ENCODE measurements at regions not wholly inside any gene's neighbourhood (a gene's known extent, or its start where the extent isn't known, plus 50 kb on each side); places are given as distances from the start of the nearest gene placed in this dataset.
"Not testable (repeated sequence)": the region's sequence is repeated elsewhere in the genome, so short reads cannot be mapped to it uniquely, and the experiment has no call there.

- no peak for DNase-seq (ENCODE audit: low spot score)
Observed at GRCh38 chr5:174622067-174622466, 102.3 kb upstream of the MSX2 start.

GRCh38 chr5:174623018-174623417, 101.4 kb upstream of the MSX2 start:
- no peak for DNase-seq (ENCODE audit: low spot score)

GRCh38 chr5:174623433-174624019, 100.9 kb upstream of the MSX2 start:
- DNase-seq (ENCODE audit: low spot score) = no peak

GRCh38 chr5:174624733-174625522, 99.5 kb upstream of the MSX2 start:
- peak; percentile 35 for DNase-seq (ENCODE audit: low spot score)

GRCh38 chr5:174625591-174626350, 98.6 kb upstream of the MSX2 start:
- no peak for DNase-seq (ENCODE audit: low spot score)

GRCh38 chr5:174626369-174626920, 97.9 kb upstream of the MSX2 start:
- DNase-seq (ENCODE audit: low spot score) = peak; percentile 53

GRCh38 chr5:174636094-174636493, 88.3 kb upstream of the MSX2 start:
- peak; percentile 79 for DNase-seq (ENCODE audit: low spot score)

GRCh38 chr5:174642816-174643405, 81.5 kb upstream of the MSX2 start:
- DNase-seq (ENCODE audit: low spot score) = no peak

GRCh38 chr5:174644436-174644835, 79.9 kb upstream of the MSX2 start:
- no peak for DNase-seq (ENCODE audit: low spot score)

GRCh38 chr5:174644923-174645322, 79.5 kb upstream of the MSX2 start:
- no peak for DNase-seq (ENCODE audit: low spot score)

GRCh38 chr5:174645677-174646076, 78.7 kb upstream of the MSX2 start:
- peak; percentile 41 for DNase-seq (ENCODE audit: low spot score)

GRCh38 chr5:174648618-174649017, 75.8 kb upstream of the MSX2 start:
- DNase-seq (ENCODE audit: low spot score) = not testable (repeated sequence)

GRCh38 chr5:174649391-174649790, 75.0 kb upstream of the MSX2 start:
- DNase-seq (ENCODE audit: low spot score) = no peak

GRCh38 chr5:174654442-174654841, 69.9 kb upstream of the MSX2 start:
- DNase-seq (ENCODE audit: low spot score) = no peak

- no peak for DNase-seq (ENCODE audit: low spot score)
Observed at GRCh38 chr5:174655351-174655750, 69.0 kb upstream of the MSX2 start.

- DNase-seq (ENCODE audit: low spot score) = no peak
Observed at GRCh38 chr5:174664180-174664850, 60.1 kb upstream of the MSX2 start.

- DNase-seq (ENCODE audit: low spot score) = no peak
Observed at GRCh38 chr5:174665347-174665746, 59.0 kb upstream of the MSX2 start.

- no peak for DNase-seq (ENCODE audit: low spot score)
Observed at GRCh38 chr5:174667526-174667925, 56.9 kb upstream of the MSX2 start.

GRCh38 chr5:174668349-174668748, 56.0 kb upstream of the MSX2 start:
- DNase-seq (ENCODE audit: low spot score) = no peak

All from mesenteric fat pad (tissue), 1 donor.